ENCODE measurements at regions not wholly inside any gene's neighbourhood (a gene's known extent, or its start where the extent isn't known, plus 50 kb on each side); places are given as distances from the start of the nearest gene placed in this dataset.

DNA sequence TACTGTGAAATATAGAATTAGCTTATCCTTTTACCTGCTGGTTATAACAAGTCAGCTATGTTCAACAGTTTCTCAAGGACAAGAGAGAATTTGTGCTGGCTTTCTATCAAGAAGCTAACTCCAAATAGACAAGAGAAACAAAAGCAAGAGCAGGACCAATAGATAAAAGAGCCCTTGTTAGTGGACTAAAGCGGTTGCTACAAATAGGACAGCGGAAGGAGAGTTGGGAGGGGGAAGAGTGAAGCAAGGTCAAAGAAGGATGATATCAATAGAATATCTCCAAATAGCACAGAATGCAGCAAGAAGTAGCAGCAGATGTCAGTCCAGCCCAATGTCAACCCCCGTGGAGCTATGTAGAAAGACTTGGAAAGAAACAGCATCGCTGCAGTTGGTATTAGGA is 53.0 kb upstream of the AKT3 start:
- Histone ChIP-seq H3K9me3 (ENCODE audit: insufficient read depth, low read depth, low read length) (no peaks in the 10 kb centered on the region), H3K9ac (ENCODE audit: low read depth, low read length) (no peak overlapping the region), H3K27ac (ENCODE audit: low read length) (no peak overlapping the region), H3K4me1 (ENCODE audit: insufficient read depth, low read length) (no peaks in the 10 kb centered on the region), H3K27me3 (ENCODE audit: insufficient read depth, low read length) (no peaks in the 10 kb centered on the region), H3K4me3 (ENCODE audit: low read length) (no peak overlapping the region), H3K36me3 (ENCODE audit: insufficient read depth, low read depth, low read length) (no peaks in the 10 kb centered on the region)

DNA sequence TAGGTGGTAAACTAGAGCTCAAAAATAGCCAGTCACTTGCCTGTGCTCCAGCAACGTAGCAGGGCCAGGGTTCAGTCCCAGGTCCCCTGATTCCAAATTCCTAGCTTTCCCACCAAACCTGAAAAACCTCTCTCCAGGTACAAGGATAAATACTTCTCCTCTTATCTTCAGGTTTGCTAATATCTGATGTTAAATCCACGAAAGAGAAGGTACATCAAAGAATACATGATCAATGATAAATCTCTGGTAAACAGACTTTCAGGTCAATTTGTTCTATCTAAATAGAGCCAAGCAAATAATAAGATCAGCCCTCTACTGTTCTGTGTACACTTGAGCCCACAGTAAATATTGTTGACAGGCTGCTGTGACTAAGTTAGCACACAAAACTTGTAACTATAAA is 52.1 kb upstream of the AKT3 start:
- Histone ChIP-seq H3K4me1 (ENCODE audit: insufficient read depth, low read length) (no peaks in the 10 kb centered on the region), H3K9ac (ENCODE audit: low read depth, low read length) (no peak overlapping the region), H3K36me3 (ENCODE audit: insufficient read depth, low read depth, low read length) (no peaks in the 10 kb centered on the region), H3K9me3 (ENCODE audit: insufficient read depth, low read depth, low read length) (no peaks in the 10 kb centered on the region), H3K27me3 (ENCODE audit: insufficient read depth, low read length) (no peaks in the 10 kb centered on the region), H3K4me3 (ENCODE audit: low read length) (no peak overlapping the region), H3K27ac (ENCODE audit: low read length) (no peak overlapping the region)

All from iPS-20b (cell line).